ENCODE measurements at regions not wholly inside any gene's neighbourhood (a gene's known extent, or its start where the extent isn't known, plus 50 kb on each side); places are given as distances from the start of the nearest gene placed in this dataset.

- POLR2A ChIA-PET = no interaction called here
- DNase-seq (ENCODE audit: low read depth in 1 of 2, low spot score in 1 of 2) (no peak), FAIRE-seq (no peak), ATAC-seq (no peak)
- no peak overlapping the region for H3K4me2 ChIP-seq
- no peaks in the 10 kb centered on the region for H3K4me1 ChIP-seq
- CTCF ChIA-PET = interaction anchor here (0.8 kb wide), 1 partner anchor 64 kb away, joined by 3 read pairs; no protein-coding TSS in a partner anchor
- TF ChIP-seq, protein P1, sequence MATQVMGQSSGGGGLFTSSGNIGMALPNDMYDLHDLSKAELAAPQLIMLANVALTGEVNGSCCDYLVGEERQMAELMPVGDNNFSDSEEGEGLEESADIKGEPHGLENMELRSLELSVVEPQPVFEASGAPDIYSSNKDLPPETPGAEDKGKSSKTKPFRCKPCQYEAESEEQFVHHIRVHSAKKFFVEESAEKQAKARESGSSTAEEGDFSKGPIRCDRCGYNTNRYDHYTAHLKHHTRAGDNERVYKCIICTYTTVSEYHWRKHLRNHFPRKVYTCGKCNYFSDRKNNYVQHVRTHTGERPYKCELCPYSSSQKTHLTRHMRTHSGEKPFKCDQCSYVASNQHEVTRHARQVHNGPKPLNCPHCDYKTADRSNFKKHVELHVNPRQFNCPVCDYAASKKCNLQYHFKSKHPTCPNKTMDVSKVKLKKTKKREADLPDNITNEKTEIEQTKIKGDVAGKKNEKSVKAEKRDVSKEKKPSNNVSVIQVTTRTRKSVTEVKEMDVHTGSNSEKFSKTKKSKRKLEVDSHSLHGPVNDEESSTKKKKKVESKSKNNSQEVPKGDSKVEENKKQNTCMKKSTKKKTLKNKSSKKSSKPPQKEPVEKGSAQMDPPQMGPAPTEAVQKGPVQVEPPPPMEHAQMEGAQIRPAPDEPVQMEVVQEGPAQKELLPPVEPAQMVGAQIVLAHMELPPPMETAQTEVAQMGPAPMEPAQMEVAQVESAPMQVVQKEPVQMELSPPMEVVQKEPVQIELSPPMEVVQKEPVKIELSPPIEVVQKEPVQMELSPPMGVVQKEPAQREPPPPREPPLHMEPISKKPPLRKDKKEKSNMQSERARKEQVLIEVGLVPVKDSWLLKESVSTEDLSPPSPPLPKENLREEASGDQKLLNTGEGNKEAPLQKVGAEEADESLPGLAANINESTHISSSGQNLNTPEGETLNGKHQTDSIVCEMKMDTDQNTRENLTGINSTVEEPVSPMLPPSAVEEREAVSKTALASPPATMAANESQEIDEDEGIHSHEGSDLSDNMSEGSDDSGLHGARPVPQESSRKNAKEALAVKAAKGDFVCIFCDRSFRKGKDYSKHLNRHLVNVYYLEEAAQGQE (IDR thresholded peaks at IDR 0.05) = no peak
- no peak for TF ChIP-seq NR3C1 (IDR thresholded peaks at IDR 0.05)
- TF ChIP-seq RAD21 (conservative IDR thresholded peaks at IDR 0.05 in 1 of 2, IDR thresholded peaks at IDR 0.05 in 1 of 2) = no peak
- no peak for TF ChIP-seq GATA3 (IDR thresholded peaks at IDR 0.05; ENCODE audit: borderline replicate concordance)
- no peak for TF ChIP-seq MYC (IDR thresholded peaks at IDR 0.05; ENCODE audit: borderline replicate concordance, low read length)
- no peak overlapping the region for H3K27ac ChIP-seq
- WGBS (ENCODE audit: missing lambda C conversion rate) = 2% methylated on average over 2 of the region's 2 CpGs
- H3K9me3 ChIP-seq = no peaks in the 10 kb centered on the region
- no peak overlapping the region for H3K4me3 ChIP-seq
Observed at GRCh38 chr5:61964201-61964600, 341.8 kb upstream of the KIF2A start.

DNA sequence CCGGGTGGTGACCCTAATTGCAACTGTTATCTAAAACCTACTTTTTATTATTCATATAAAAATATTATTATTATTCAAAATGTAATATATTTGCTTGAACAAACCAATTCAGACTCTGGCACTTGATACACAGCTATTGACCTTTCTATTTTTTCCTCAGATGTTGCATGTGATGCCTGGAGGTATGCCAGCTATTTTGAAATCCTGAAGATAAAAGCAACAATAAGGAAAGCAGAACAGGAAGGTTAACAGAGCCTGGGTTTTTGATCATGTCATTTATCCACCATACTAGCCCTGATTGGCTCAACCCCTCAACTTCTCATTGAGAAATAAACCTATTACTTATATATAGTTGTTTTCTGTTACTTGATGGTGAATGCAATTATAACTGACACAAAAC lies 340.9 kb upstream of the KIF2A start:
- no peaks in the 10 kb centered on the region for H3K4me1 ChIP-seq
- H3K27ac ChIP-seq = no peak overlapping the region
- no peak for ATAC-seq
- TF ChIP-seq RFX5 (IDR thresholded peaks at IDR 0.05) (no peak), NPAS2 (CRISPR knock-in tag; IDR thresholded peaks at IDR 0.05; ENCODE audit: borderline replicate concordance) (no peak), CEBPB (IDR thresholded peaks at IDR 0.05) (no peak), POLR2AphosphoS2 (conservative IDR thresholded peaks at IDR 0.05; ENCODE audit: low read length) (no peak), RARB (CRISPR knock-in tag; IDR thresholded peaks at IDR 0.05) (no peak), JUNB (IDR thresholded peaks at IDR 0.05) (no peak), CBX8 (IDR thresholded peaks at IDR 0.05) (no peak), RAD21 (conservative IDR thresholded peaks at IDR 0.05 in 1 of 2, IDR thresholded peaks at IDR 0.05 in 1 of 2) (no peak), KDM5A (IDR thresholded peaks at IDR 0.05) (no peak), TFCP2L1 (CRISPR knock-in tag; IDR thresholded peaks at IDR 0.05) (no peak), ZSCAN20 (CRISPR knock-in tag; IDR thresholded peaks at IDR 0.05) (no peak), MAFK (IDR thresholded peaks at IDR 0.05; ENCODE audit: partially characterized antibody) (no peak), CHD4 (IDR thresholded peaks at IDR 0.05; ENCODE audit: borderline replicate concordance) (no peak)
- TF ChIP-seq, protein P2, sequence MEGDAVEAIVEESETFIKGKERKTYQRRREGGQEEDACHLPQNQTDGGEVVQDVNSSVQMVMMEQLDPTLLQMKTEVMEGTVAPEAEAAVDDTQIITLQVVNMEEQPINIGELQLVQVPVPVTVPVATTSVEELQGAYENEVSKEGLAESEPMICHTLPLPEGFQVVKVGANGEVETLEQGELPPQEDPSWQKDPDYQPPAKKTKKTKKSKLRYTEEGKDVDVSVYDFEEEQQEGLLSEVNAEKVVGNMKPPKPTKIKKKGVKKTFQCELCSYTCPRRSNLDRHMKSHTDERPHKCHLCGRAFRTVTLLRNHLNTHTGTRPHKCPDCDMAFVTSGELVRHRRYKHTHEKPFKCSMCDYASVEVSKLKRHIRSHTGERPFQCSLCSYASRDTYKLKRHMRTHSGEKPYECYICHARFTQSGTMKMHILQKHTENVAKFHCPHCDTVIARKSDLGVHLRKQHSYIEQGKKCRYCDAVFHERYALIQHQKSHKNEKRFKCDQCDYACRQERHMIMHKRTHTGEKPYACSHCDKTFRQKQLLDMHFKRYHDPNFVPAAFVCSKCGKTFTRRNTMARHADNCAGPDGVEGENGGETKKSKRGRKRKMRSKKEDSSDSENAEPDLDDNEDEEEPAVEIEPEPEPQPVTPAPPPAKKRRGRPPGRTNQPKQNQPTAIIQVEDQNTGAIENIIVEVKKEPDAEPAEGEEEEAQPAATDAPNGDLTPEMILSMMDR (IDR thresholded peaks at IDR 0.05) = no peak
- TF ChIP-seq, protein P3, sequence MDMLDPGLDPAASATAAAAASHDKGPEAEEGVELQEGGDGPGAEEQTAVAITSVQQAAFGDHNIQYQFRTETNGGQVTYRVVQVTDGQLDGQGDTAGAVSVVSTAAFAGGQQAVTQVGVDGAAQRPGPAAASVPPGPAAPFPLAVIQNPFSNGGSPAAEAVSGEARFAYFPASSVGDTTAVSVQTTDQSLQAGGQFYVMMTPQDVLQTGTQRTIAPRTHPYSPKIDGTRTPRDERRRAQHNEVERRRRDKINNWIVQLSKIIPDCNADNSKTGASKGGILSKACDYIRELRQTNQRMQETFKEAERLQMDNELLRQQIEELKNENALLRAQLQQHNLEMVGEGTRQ (IDR thresholded peaks at IDR 0.05) = no peak
- TF ChIP-seq, protein P4, sequence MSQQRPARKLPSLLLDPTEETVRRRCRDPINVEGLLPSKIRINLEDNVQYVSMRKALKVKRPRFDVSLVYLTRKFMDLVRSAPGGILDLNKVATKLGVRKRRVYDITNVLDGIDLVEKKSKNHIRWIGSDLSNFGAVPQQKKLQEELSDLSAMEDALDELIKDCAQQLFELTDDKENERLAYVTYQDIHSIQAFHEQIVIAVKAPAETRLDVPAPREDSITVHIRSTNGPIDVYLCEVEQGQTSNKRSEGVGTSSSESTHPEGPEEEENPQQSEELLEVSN (IDR thresholded peaks at IDR 0.05; ENCODE audit: borderline replicate concordance, low read depth) = no peak
- TF ChIP-seq, protein P5, sequence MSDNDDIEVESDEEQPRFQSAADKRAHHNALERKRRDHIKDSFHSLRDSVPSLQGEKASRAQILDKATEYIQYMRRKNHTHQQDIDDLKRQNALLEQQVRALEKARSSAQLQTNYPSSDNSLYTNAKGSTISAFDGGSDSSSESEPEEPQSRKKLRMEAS (IDR thresholded peaks at IDR 0.05) = no peak
- H3K9me3 ChIP-seq = no peaks in the 10 kb centered on the region
- FAIRE-seq = no peak
- H3K4me2 ChIP-seq = no peak overlapping the region
- no peak for DNase-seq (ENCODE audit: low read depth in 1 of 2, low spot score in 1 of 2)
- ChIA-PET CTCF (interaction anchor here (0.8 kb wide), 1 partner anchor 9 kb away, joined by 3 read pairs; no protein-coding TSS in a partner anchor), POLR2A (no interaction called here)
- 4% methylated on average over 1 of the region's 1 CpG for WGBS (ENCODE audit: missing lambda C conversion rate)
- H3K4me3 ChIP-seq = no peak overlapping the region
